K562 (cell line): ENCODE measurements at regions not wholly inside any gene's neighbourhood (a gene's known extent, or its start where the extent isn't known, plus 50 kb on each side); places are given as distances from the start of the nearest gene placed in this dataset.

ENCODE experiments used
- ATAC-seq: fragments of 200-7000 bp; cut with Tn5 transposase; 3 replicates; pipeline ENCODE4 v1.9.1; 2020; ENCODE audit warnings: moderate library complexity
- BruUV-seq: library from RNA; stranded (reverse); fragments of 400-500 nt; replicated peaks from 2 replicates; lab custom pipeline; 2021; lab: Mats Ljungman, UMichigan
- CTCF ChIA-PET: fragments of 300-600 bp; formaldehyde crosslinking; extraction: SDS; loops from one replicate; lab custom pipeline; 2021; ENCODE audit warnings: low intra/inter-chr PET ratio; lab: Yijun Ruan, JAX
- POLR2A ChIA-PET: fragments of 300-600, 350-650 bp; sonication (Branson Sonifier 250); formaldehyde crosslinking; extraction: SDS; loops from one replicate; lab custom pipeline; 2021; ENCODE audit warnings: antibody characterized with exemption, inconsistent platforms; lab: Yijun Ruan, JAX
- DNase-seq, 4 experiments: peaks; one replicate each; pipeline versions ENCODE4 v3.0.0 to v3.0.0-alpha.2; 2011 to 2018; ENCODE audit warnings: low spot score in 3 of 4, mixed read lengths in 3 of 4; ENCODE audit errors: extremely low read depth in 1 of 4
- FAIRE-seq: peaks from 2 replicates; lab custom pipeline; 2011; peaks lifted over from hg19 to GRCh38; lab: Jason Lieb, UNC
- H2AFZ ChIP-seq: 2 replicates; pipeline ENCODE4 v1.6.0; 2011; ENCODE audit warnings: low read depth, low read length, control low read depth, inconsistent platforms
- H3K27ac ChIP-seq: fragments of 200-600 bp; 3 replicates; pipeline ENCODE4 v1.8.0; 2011; ENCODE audit warnings: low read depth, mild to moderate bottlenecking, control low read depth, inconsistent platforms, low read length, moderate library complexity, mixed read lengths; ENCODE audit errors: extremely low read depth
- H3K27me3 ChIP-seq, 2 experiments: fragments of 300-600 bp in 1 of 2; 2 replicates in 1 of 2; 3 replicates in 1 of 2; pipeline versions ENCODE4 v1.6.0 to v1.8.0; 2011; ENCODE audit warnings: inconsistent platforms in 2 of 2, low read length in 2 of 2, mild to moderate bottlenecking in 1 of 2, mixed read lengths in 1 of 2, moderate library complexity in 1 of 2; ENCODE audit not compliant: control insufficient read depth in 2 of 2, insufficient read depth in 2 of 2
- H3K36me3 ChIP-seq: fragments of 300-600 bp; 3 replicates; pipeline ENCODE4 v1.8.0; 2011; ENCODE audit warnings: mild to moderate bottlenecking, low read length, inconsistent platforms; ENCODE audit not compliant: control insufficient read depth, insufficient read depth
- H3K4me1 ChIP-seq, 2 experiments: fragments of 200-600 bp in 1 of 2; replicated peaks in 1 of 2; 2 replicates in 1 of 2; 3 replicates in 1 of 2; pipeline versions ENCODE4 v1.5.1 to v1.8.0; 2011; ENCODE audit warnings: inconsistent platforms in 2 of 2, low read length in 2 of 2, mild to moderate bottlenecking in 1 of 2, mixed read lengths in 1 of 2, moderate library complexity in 1 of 2; ENCODE audit not compliant: control insufficient read depth in 2 of 2, insufficient read depth in 2 of 2
- H3K4me2 ChIP-seq: 2 replicates; pipeline ENCODE4 v1.6.1; 2011; ENCODE audit warnings: low read length, control low read depth, inconsistent platforms, mixed read lengths; ENCODE audit not compliant: insufficient read depth
- H3K4me3 ChIP-seq: fragments of 200-600 bp; sonication (generic), shearing (Covaris generic); 2 replicates; pipeline ENCODE4 v1.5.1; 2016; ENCODE audit warnings: control low read depth, inconsistent platforms
- H3K79me2 ChIP-seq: fragments of 200-600 bp; 3 replicates; pipeline ENCODE4 v1.8.0; 2011; ENCODE audit warnings: low read length, inconsistent platforms; ENCODE audit not compliant: control insufficient read depth, insufficient read depth
- H3K9ac ChIP-seq, 2 experiments: 2 replicates each; pipeline versions ENCODE4 v1.6.0 to v1.6.1; 2011; ENCODE audit warnings: low read depth in 2 of 2, low read length in 2 of 2, control low read depth in 1 of 2, inconsistent platforms in 1 of 2, mild to moderate bottlenecking in 1 of 2, mixed read lengths in 1 of 2; ENCODE audit not compliant: insufficient read depth in 1 of 2
- H3K9me1 ChIP-seq: one replicate; pipeline ENCODE4 v1.6.0; 2011; ENCODE audit warnings: inconsistent platforms, mild to moderate bottlenecking, low read length, moderate library complexity; ENCODE audit not compliant: control insufficient read depth, insufficient read depth
- H3K9me3 ChIP-seq: replicated peaks from 2 replicates; pipeline ENCODE4 v1.5.1; 2011; ENCODE audit warnings: low read depth, low read length, inconsistent platforms; ENCODE audit not compliant: control insufficient read depth, insufficient read depth
- H4K20me1 ChIP-seq: replicated peaks from 2 replicates; pipeline ENCODE4 v1.6.1; 2011; ENCODE audit warnings: low read length, inconsistent platforms, mixed read lengths; ENCODE audit not compliant: control insufficient read depth, insufficient read depth
- CREM ChIP-seq: IDR thresholded peaks from 2 replicates; pipeline ENCODE4 v1.6.1; 2014; ENCODE audit warnings: antibody characterized with exemption, low read depth
- EHMT2 ChIP-seq: fragments of 450-650 bp; IDR thresholded peaks from 2 replicates; pipeline ENCODE4 v1.6.1; 2018; ENCODE audit warnings: antibody characterized with exemption
- ELF4 ChIP-seq: fragments of 450-650 bp; formaldehyde crosslinking; IDR thresholded peaks from 2 replicates; pipeline ENCODE4 v1.4.0; 2022; ENCODE audit warnings: missing genetic modification characterization
- FOXM1 ChIP-seq, 2 experiments: fragments of 450-650 bp in 1 of 2; sonication (generic) in 1 of 2; formaldehyde crosslinking in 1 of 2; IDR thresholded peaks; 2 replicates each; pipeline versions ENCODE4 v1.6.1 to v1.9.0; 2017 to 2022; ENCODE audit warnings: low read depth in 2 of 2, mild to moderate bottlenecking in 2 of 2, missing genetic modification reagents in 1 of 2, moderate library complexity in 1 of 2
- MYNN ChIP-seq, 2 experiments: sonication (generic); formaldehyde crosslinking in 1 of 2; IDR thresholded peaks; 2 replicates each; pipeline versions ENCODE4 v1.5.0 to v1.6.1; 2016 to 2020; ENCODE audit warnings: antibody characterized with exemption in 1 of 2, missing genetic modification reagents in 1 of 2
- RFX5 ChIP-seq: IDR thresholded peaks from 2 replicates; pipeline ENCODE4 v1.6.1; 2011; ENCODE audit warnings: low read depth, mild to moderate bottlenecking, improper control_type of control experiment, low read length
- TEAD1 ChIP-seq, 2 experiments: fragments of 450-650 bp in 1 of 2; sonication (generic) in 1 of 2; formaldehyde crosslinking; IDR thresholded peaks; 2 replicates each; pipeline versions ENCODE4 v1.4.0 to v1.8.0; 2020 to 2022; ENCODE audit warnings: mild to moderate bottlenecking in 2 of 2, missing genetic modification reagents in 1 of 2
- ZNF444 ChIP-seq: fragments of 250-450 bp; sonication (Bioruptor Pico); IDR thresholded peaks from 2 replicates; pipeline ENCODE4 v1.4.0; 2020; ENCODE audit warnings: mild to moderate bottlenecking, moderate library complexity
- in situ Hi-C: fragments of 300-500 bp; cut with MboI; formaldehyde crosslinking; loops from 4 replicates; pipeline ENCODE4 v1.15.0; 2018; ENCODE audit warnings: inconsistent platforms, mixed read lengths
- intact Hi-C: fragments of 100-400 bp; cut with micrococcal nuclease; formaldehyde crosslinking; loops from 2 replicates; pipeline ENCODE4 v1.14.2; 2022
- TF ChIP-seq, protein P1 (sequence below): fragments of 250-450 bp; sonication (Bioruptor Pico); IDR thresholded peaks from 2 replicates; pipeline ENCODE4 v1.4.0; 2020; ENCODE audit warnings: mild to moderate bottlenecking, moderate library complexity, borderline replicate concordance
- TF ChIP-seq, protein P2 (sequence below), 2 experiments: IDR thresholded peaks in 1 of 2; conservative IDR thresholded peaks in 1 of 2; 2 replicates each; pipeline ENCODE4 v1.6.1; 2016; ENCODE audit warnings: low read depth in 2 of 2, mild to moderate bottlenecking in 1 of 2, missing compliant biosample characterization in 1 of 2, missing genetic modification characterization in 1 of 2, moderate library complexity in 1 of 2
- TF ChIP-seq, protein P3 (sequence below): fragments of 200-400 bp; formaldehyde crosslinking; IDR thresholded peaks from 2 replicates; pipeline ENCODE4 v1.6.1; 2017; ENCODE audit warnings: mild to moderate bottlenecking, low read depth, low read length, moderate library complexity

- Histone ChIP-seq H3K79me2 (no peaks in the 10 kb centered on the region), H3K9me3 (no peaks in the 10 kb centered on the region), H3K4me3 (no peak overlapping the region), H3K4me1 (no peaks in the 10 kb centered on the region), H3K4me2 (no peak overlapping the region), H3K27ac (no peak overlapping the region), H3K27me3 (no peaks in the 10 kb centered on the region; a peak in 1 of 5 replicates), H3K9ac (no peak overlapping the region), H3K36me3 (no peaks in the 10 kb centered on the region), H3K9me1 (no peaks in the 10 kb centered on the region), H2AFZ (no peak overlapping the region), H4K20me1 (no peaks in the 10 kb centered on the region)
- no peak for TF ChIP-seq ELF4 (CRISPR knock-in tag)
- TF ChIP-seq ZNF444 (CRISPR knock-in tag): no peak
- TF ChIP-seq RFX5: no peak
- TF ChIP-seq MYNN (IDR thresholded peaks at IDR 0.05): no peak
- no peak for TF ChIP-seq MYNN (CRISPR knock-in tag; IDR thresholded peaks at IDR 0.05)
- TF ChIP-seq TEAD1 (CRISPR knock-in tag; IDR thresholded peaks at IDR 0.05): no peak
- TF ChIP-seq, protein P1, sequence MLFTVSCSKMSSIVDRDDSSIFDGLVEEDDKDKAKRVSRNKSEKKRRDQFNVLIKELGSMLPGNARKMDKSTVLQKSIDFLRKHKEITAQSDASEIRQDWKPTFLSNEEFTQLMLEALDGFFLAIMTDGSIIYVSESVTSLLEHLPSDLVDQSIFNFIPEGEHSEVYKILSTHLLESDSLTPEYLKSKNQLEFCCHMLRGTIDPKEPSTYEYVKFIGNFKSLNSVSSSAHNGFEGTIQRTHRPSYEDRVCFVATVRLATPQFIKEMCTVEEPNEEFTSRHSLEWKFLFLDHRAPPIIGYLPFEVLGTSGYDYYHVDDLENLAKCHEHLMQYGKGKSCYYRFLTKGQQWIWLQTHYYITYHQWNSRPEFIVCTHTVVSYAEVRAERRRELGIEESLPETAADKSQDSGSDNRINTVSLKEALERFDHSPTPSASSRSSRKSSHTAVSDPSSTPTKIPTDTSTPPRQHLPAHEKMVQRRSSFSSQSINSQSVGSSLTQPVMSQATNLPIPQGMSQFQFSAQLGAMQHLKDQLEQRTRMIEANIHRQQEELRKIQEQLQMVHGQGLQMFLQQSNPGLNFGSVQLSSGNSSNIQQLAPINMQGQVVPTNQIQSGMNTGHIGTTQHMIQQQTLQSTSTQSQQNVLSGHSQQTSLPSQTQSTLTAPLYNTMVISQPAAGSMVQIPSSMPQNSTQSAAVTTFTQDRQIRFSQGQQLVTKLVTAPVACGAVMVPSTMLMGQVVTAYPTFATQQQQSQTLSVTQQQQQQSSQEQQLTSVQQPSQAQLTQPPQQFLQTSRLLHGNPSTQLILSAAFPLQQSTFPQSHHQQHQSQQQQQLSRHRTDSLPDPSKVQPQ (CRISPR knock-in tag): no peak
- no peak for TF ChIP-seq EHMT2
- TF ChIP-seq, protein P2, sequence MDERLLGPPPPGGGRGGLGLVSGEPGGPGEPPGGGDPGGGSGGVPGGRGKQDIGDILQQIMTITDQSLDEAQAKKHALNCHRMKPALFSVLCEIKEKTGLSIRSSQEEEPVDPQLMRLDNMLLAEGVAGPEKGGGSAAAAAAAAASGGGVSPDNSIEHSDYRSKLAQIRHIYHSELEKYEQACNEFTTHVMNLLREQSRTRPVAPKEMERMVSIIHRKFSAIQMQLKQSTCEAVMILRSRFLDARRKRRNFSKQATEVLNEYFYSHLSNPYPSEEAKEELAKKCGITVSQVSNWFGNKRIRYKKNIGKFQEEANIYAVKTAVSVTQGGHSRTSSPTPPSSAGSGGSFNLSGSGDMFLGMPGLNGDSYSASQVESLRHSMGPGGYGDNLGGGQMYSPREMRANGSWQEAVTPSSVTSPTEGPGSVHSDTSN (CRISPR knock-in tag; IDR thresholded peaks at IDR 0.05; ENCODE audit: low read depth): no peak
- TF ChIP-seq, protein P2 (tag; conservative IDR thresholded peaks at IDR 0.05; ENCODE audit: low read depth): no peak
- TF ChIP-seq FOXM1 (IDR thresholded peaks at IDR 0.05; ENCODE audit: low read depth): no peak
- no peak for TF ChIP-seq FOXM1 (CRISPR knock-in tag; IDR thresholded peaks at IDR 0.05; ENCODE audit: low read depth)
- TF ChIP-seq, protein P3, sequence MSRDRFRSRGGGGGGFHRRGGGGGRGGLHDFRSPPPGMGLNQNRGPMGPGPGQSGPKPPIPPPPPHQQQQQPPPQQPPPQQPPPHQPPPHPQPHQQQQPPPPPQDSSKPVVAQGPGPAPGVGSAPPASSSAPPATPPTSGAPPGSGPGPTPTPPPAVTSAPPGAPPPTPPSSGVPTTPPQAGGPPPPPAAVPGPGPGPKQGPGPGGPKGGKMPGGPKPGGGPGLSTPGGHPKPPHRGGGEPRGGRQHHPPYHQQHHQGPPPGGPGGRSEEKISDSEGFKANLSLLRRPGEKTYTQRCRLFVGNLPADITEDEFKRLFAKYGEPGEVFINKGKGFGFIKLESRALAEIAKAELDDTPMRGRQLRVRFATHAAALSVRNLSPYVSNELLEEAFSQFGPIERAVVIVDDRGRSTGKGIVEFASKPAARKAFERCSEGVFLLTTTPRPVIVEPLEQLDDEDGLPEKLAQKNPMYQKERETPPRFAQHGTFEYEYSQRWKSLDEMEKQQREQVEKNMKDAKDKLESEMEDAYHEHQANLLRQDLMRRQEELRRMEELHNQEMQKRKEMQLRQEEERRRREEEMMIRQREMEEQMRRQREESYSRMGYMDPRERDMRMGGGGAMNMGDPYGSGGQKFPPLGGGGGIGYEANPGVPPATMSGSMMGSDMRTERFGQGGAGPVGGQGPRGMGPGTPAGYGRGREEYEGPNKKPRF: no peak
- no peak for TF ChIP-seq CREM
- BruUV-seq: no TSS peak
- ATAC-seq (no peak), FAIRE-seq (no peak), DNase-seq (no peak)
- ChIA-PET POLR2A (interaction anchor here (0.5 kb wide), 1 partner anchor 182 kb away, joined by 4 read pairs; no protein-coding TSS in a partner anchor), CTCF (no interaction called here)
- in situ Hi-C loops (no loop called here), intact Hi-C loops (no loop called here)
Measured at GRCh38 chr16:51040637-51041036, 110.4 kb downstream of the SALL1 start.
